H9 (cell line): ENCODE measurements at regions not wholly inside any gene's neighbourhood (a gene's known extent, or its start where the extent isn't known, plus 50 kb on each side); places are given as distances from the start of the nearest gene placed in this dataset.

ENCODE experiments used
- DNase-seq: peaks from one replicate; pipeline ENCODE4 v3.0.0-alpha.2; 2017
- H2AFZ ChIP-seq: one replicate; pipeline ENCODE4 v1.6.1; 2013; ENCODE audit warnings: mild to moderate bottlenecking, low read length, control low read depth, moderate library complexity
- H2AK5ac ChIP-seq: 2 replicates; pipeline ENCODE4 v1.6.1; 2013; ENCODE audit warnings: low read length, control low read depth, mixed read lengths; ENCODE audit not compliant: insufficient read length
- H2BK120ac ChIP-seq: one replicate; pipeline ENCODE4 v1.6.1; 2013; ENCODE audit warnings: low read depth, mild to moderate bottlenecking, low read length, control low read depth, inconsistent platforms; ENCODE audit not compliant: poor library complexity, severe bottlenecking
- H2BK12ac ChIP-seq: 2 replicates; pipeline ENCODE4 v1.6.1; 2013; ENCODE audit warnings: low read length, control low read depth, mixed read lengths, low read depth; ENCODE audit not compliant: insufficient read length
- H2BK15ac ChIP-seq: 2 replicates; pipeline ENCODE4 v1.6.1; 2013; ENCODE audit warnings: low read depth, low read length, control low read depth
- H2BK20ac ChIP-seq: one replicate; pipeline ENCODE4 v1.6.1; 2013; ENCODE audit warnings: low read depth, mild to moderate bottlenecking, low read length, control low read depth, inconsistent platforms; ENCODE audit not compliant: poor library complexity, severe bottlenecking
- H2BK5ac ChIP-seq: 2 replicates; pipeline ENCODE4 v1.6.1; 2013; ENCODE audit warnings: low read length, control low read depth, mixed read lengths; ENCODE audit not compliant: insufficient read length
- H3K14ac ChIP-seq: 2 replicates; pipeline ENCODE4 v1.6.1; 2013; ENCODE audit warnings: low read length, control low read depth; ENCODE audit not compliant: insufficient read depth
- H3K18ac ChIP-seq: 2 replicates; pipeline ENCODE4 v1.6.1; 2013; ENCODE audit warnings: low read depth, mild to moderate bottlenecking, mixed read lengths, low read length, control low read depth; ENCODE audit not compliant: insufficient read length
- H3K23ac ChIP-seq: 2 replicates; pipeline ENCODE4 v1.6.1; 2013; ENCODE audit warnings: low read length, control low read depth, mixed read lengths, low read depth; ENCODE audit not compliant: insufficient read length
- H3K23me2 ChIP-seq: 2 replicates; pipeline ENCODE4 v1.6.1; 2013; ENCODE audit warnings: low read depth, mild to moderate bottlenecking, mixed read lengths, low read length, control low read depth; ENCODE audit not compliant: insufficient read length, poor library complexity, severe bottlenecking
- H3K27ac ChIP-seq: 2 replicates; pipeline ENCODE4 v1.5.1; 2013; ENCODE audit warnings: low read length, control low read depth, mixed read lengths, low read depth; ENCODE audit not compliant: insufficient read length
- H3K27me3 ChIP-seq: 2 replicates; pipeline ENCODE4 v1.6.1; 2013; ENCODE audit warnings: low read length, control low read depth, inconsistent platforms; ENCODE audit not compliant: insufficient read depth
- H3K4ac ChIP-seq: 2 replicates; pipeline ENCODE4 v1.6.1; 2013; ENCODE audit warnings: low read depth, mild to moderate bottlenecking, control low read depth, inconsistent platforms, low read length, moderate library complexity
- H3K4me1 ChIP-seq: 2 replicates; pipeline ENCODE4 v1.6.1; 2013; ENCODE audit warnings: low read length, control low read depth, inconsistent platforms; ENCODE audit not compliant: insufficient read depth
- H3K4me2 ChIP-seq: 2 replicates; pipeline ENCODE4 v1.6.1; 2013; ENCODE audit warnings: low read length, control low read depth, mixed read lengths; ENCODE audit not compliant: insufficient read length, insufficient read depth
- H3K56ac ChIP-seq: 2 replicates; pipeline ENCODE4 v1.6.1; 2013; ENCODE audit warnings: low read depth, mild to moderate bottlenecking, mixed read lengths, low read length, control low read depth; ENCODE audit not compliant: insufficient read length
- H3K79me1 ChIP-seq: 2 replicates; pipeline ENCODE4 v1.6.1; 2013; ENCODE audit warnings: low read depth, mild to moderate bottlenecking, moderate library complexity, low read length, control low read depth, inconsistent platforms; ENCODE audit not compliant: insufficient read depth, poor library complexity, severe bottlenecking
- H3K79me2 ChIP-seq: 2 replicates; pipeline ENCODE4 v1.6.1; 2013; ENCODE audit warnings: low read length, control low read depth, inconsistent platforms; ENCODE audit not compliant: insufficient read depth
- H3K9ac ChIP-seq: 2 replicates; pipeline ENCODE4 v1.6.1; 2013; ENCODE audit warnings: low read length, control low read depth, mixed read lengths; ENCODE audit not compliant: insufficient read length; ENCODE audit errors: extremely low read depth
- H3K9me3 ChIP-seq: one replicate; pipeline ENCODE4 v1.6.1; 2013; ENCODE audit warnings: low read depth, low read length, inconsistent platforms; ENCODE audit not compliant: control insufficient read depth
- H3T11ph ChIP-seq: one replicate; pipeline ENCODE4 v1.6.1; 2013; ENCODE audit warnings: mild to moderate bottlenecking, low read length, control low read depth, inconsistent platforms
- H4K20me1 ChIP-seq: one replicate; pipeline ENCODE4 v1.6.1; 2013; ENCODE audit not compliant: control insufficient read depth, insufficient read length, insufficient read depth
- H4K5ac ChIP-seq: 2 replicates; pipeline ENCODE4 v1.6.1; 2013; ENCODE audit warnings: low read depth, mild to moderate bottlenecking, mixed read lengths, low read length, control low read depth; ENCODE audit not compliant: insufficient read length
- H4K8ac ChIP-seq: replicated peaks from 2 replicates; pipeline ENCODE4 v1.6.1; 2013; ENCODE audit warnings: low read length, control low read depth, mixed read lengths, low read depth; ENCODE audit not compliant: insufficient read length
- H4K91ac ChIP-seq: 2 replicates; pipeline ENCODE4 v1.6.1; 2013; ENCODE audit warnings: low read depth, mild to moderate bottlenecking, moderate library complexity, mixed read lengths, low read length, control low read depth; ENCODE audit not compliant: insufficient read length
- H3K27ac Mint-ChIP-seq, 3 experiments: 2 replicates in 2 of 3; 3 replicates in 1 of 3; pipeline ENCODE4 v1.8.0; 2020 to 2021; ENCODE audit warnings: mixed read lengths in 3 of 3, mild to moderate bottlenecking in 1 of 3, moderate library complexity in 1 of 3
- H3K27me3 Mint-ChIP-seq: 2 replicates; pipeline ENCODE4 v1.8.0; 2021; ENCODE audit warnings: low read depth, mild to moderate bottlenecking, moderate library complexity, mixed read lengths
- H3K36me3 Mint-ChIP-seq, 3 experiments: 2 replicates in 2 of 3; 3 replicates in 1 of 3; pipeline ENCODE4 v1.8.0; 2020 to 2021; ENCODE audit warnings: low read depth in 3 of 3, mixed read lengths in 3 of 3; ENCODE audit not compliant: insufficient read depth in 1 of 3
- H3K4me1 Mint-ChIP-seq, 2 experiments: 2 replicates each; pipeline ENCODE4 v1.8.0; 2020; ENCODE audit warnings: mixed read lengths in 2 of 2
- H3K4me3 Mint-ChIP-seq, 2 experiments: 2 replicates in 1 of 2; 3 replicates in 1 of 2; pipeline ENCODE4 v1.8.0; 2020 to 2021; ENCODE audit warnings: mild to moderate bottlenecking in 2 of 2, mixed read lengths in 2 of 2, moderate library complexity in 1 of 2
- H3K9me3 Mint-ChIP-seq, 2 experiments: 2 replicates in 1 of 2; 3 replicates in 1 of 2; pipeline ENCODE4 v1.8.0; 2020; ENCODE audit warnings: mild to moderate bottlenecking in 2 of 2, mixed read lengths in 2 of 2, moderate library complexity in 1 of 2
- CTCF ChIP-seq: fragments of 200-600 bp; sonication (generic); conservative IDR thresholded peaks from 3 replicates; pipeline ENCODE4 v1.8.0; 2021; ENCODE audit warnings: antibody characterized with exemption, mild to moderate bottlenecking
- WGBS: extraction: QIAGEN DNeasy Blood & Tissue Kit; methylation state at CpG from one replicate; pipeline ENCODE4 v1.1.7; 2013; ENCODE audit warnings: missing lambda C conversion rate, low lambda C conversion rate, mixed read lengths; ENCODE audit not compliant: insufficient read length; ENCODE audit errors: extremely low coverage; 5-methylcytosine and 5-hydroxymethylcytosine counted together

- H3K14ac ChIP-seq, result no peak overlapping the region
- H3K27ac ChIP-seq, result no peak overlapping the region
- H3K79me2 ChIP-seq, result no peaks in the 10 kb centered on the region
- no peak for DNase-seq
- no peak overlapping the region for H2AK5ac ChIP-seq
- peaks cover 5% of the 10 kb centered on the region; the same call in 1 of the 2 replicates for H3K4me1 ChIP-seq
- H2BK12ac ChIP-seq, result no peak overlapping the region
- H2BK5ac ChIP-seq, result no peak overlapping the region
- no CpG with 5 or more reads among the region's 4 CpGs for WGBS
- Mint-ChIP-seq H3K27me3 (no peaks in the 10 kb centered on the region), H3K4me1 (peaks cover 18 to 19% of the 10 kb centered on the region in 2 experiments), H3K27ac (no peak overlapping the region), H3K4me3 (no peak overlapping the region; a peak in 1 of 5 replicates), H3K9me3 (no peaks in the 10 kb centered on the region), H3K36me3 (no peaks in the 10 kb centered on the region; a peak in 1 of 7 replicates)
- H4K91ac ChIP-seq, result no peak overlapping the region
- H3K4me2 ChIP-seq, result no peak overlapping the region
- no peak overlapping the region for H2BK120ac ChIP-seq
- H3K56ac ChIP-seq, result no peak overlapping the region
- no peak overlapping the region for H3K23ac ChIP-seq
- no peak overlapping the region for H2AFZ ChIP-seq
- no peak overlapping the region for H3T11ph ChIP-seq
- H2BK15ac ChIP-seq, result no peak overlapping the region
- H3K9me3 ChIP-seq, result no peaks in the 10 kb centered on the region
- no peak overlapping the region for H4K8ac ChIP-seq
- no peak overlapping the region for H4K5ac ChIP-seq
- H3K27me3 ChIP-seq, result no peaks in the 10 kb centered on the region
- H4K20me1 ChIP-seq, result no peaks in the 10 kb centered on the region
- H3K79me1 ChIP-seq, result no peaks in the 10 kb centered on the region
- no peak overlapping the region for H3K4ac ChIP-seq
- no peaks in the 10 kb centered on the region for H3K23me2 ChIP-seq
- no peak for TF ChIP-seq CTCF
- H3K18ac ChIP-seq, result no peak overlapping the region
- H3K9ac ChIP-seq, result no peak overlapping the region
- H2BK20ac ChIP-seq, result no peak overlapping the region
These were observed 247.1 kb downstream of the HIVEP2 start for GRCh38 chr6:142697922-142698321.
